ENCODE measurements at regions not wholly inside any gene's neighbourhood (a gene's known extent, or its start where the extent isn't known, plus 50 kb on each side); places are given as distances from the start of the nearest gene placed in this dataset.
"Not testable (repeated sequence)": the region's sequence is repeated elsewhere in the genome, so short reads cannot be mapped to it uniquely, and the experiment has no call there.

DNA sequence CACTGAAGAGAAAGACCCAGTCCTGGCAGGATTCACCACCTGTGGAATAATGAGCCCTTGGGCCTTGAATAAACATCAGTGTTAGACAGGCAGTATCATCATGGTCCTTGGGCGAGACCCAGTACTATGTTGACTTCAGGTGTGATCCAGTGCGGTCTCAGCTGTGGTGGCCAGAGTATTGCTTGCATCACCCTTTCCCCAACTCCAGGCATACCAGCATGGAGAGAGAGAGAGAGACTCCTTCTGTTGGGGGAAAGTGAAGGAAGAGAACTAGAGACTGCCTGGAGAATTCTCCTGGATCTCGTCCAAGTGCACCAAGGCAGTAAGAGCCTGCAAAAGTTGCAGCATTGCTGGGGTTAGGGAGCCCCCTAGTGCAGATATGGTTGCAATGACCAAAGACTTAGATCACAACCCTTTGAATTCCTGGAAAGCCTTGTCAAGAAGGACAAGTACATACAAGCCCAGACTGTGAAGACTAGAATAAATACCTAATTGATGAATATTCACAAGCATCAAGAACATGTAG is 61.1 kb upstream of the VAMP7 start:
- H3K4me1 ChIP-seq (ENCODE audit: control insufficient read depth in 3 of 3, insufficient read depth in 2 of 3, low read depth in 1 of 3, low read length in 2 of 3), result no peaks in the 10 kb centered on the region
- no peaks in the 10 kb centered on the region for H3K27me3 ChIP-seq (ENCODE audit: control insufficient read depth in 3 of 3, insufficient read depth in 3 of 3, low read length in 3 of 3)
- 54 to 66% (median 63%) methylated on average over 3 of the region's 3 CpGs for WGBS, 3 donors
- no peak for FAIRE-seq
- no peak overlapping the region for H3K4me3 ChIP-seq (ENCODE audit: low read depth in 1 of 3, low read length in 3 of 3)
- H3K9me3 ChIP-seq (ENCODE audit: control insufficient read depth in 2 of 2, insufficient read depth in 1 of 2, low read depth in 1 of 2, low read length in 1 of 2), result peaks cover 0 to 3% of the 10 kb centered on the region in 2 donors
- peak; percentile 73 to 75 for DNase-seq
- no peaks in the 10 kb centered on the region for H3K36me3 ChIP-seq (ENCODE audit: control insufficient read depth in 3 of 3, insufficient read depth in 2 of 3, low read depth in 1 of 3, low read length in 3 of 3)
- H3K27ac ChIP-seq (ENCODE audit: low read depth in 1 of 3, low read length in 2 of 3), result no peak overlapping the region

DNA sequence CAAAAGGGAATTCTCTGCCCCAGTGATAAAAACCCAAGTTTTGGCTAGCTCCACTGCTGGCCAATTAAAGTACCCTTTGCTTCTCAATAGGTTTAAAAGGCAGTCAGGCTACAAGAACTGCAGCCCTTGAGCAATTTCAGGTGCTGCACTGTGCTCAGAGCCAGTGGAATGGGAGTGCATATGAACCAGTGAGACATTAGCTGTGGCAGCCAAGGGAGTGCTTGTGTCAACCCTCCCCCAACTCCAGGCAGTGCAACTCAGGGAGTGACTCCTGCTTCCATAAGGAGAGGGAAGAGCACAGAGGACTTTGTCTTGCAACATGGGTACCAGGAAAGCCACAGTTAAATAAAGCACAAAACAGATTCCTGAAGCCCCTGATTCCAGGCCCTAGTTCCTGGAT is 61.6 kb upstream of the VAMP7 start:
- DNase-seq, result no peak

DNA sequence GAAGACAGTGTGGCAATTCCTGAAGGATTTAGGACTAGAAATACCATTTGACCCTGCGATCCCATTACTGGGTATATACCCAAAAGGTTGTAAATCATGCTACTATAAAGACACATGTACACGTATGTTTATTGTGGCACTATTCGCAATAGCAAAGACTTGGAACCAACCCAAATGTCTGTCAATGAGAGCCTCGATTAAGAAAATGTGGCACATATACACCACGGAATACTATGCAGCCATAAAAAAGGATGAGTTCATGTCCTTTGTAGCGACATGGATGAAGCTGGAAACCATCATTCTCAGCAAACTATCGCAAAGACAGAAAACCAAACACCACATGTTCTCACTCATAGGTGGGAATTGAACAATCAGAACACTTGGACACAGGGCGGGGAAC is 66.8 kb upstream of the VAMP7 start:
- 88 to 90% (median 88%) methylated on average over 8 of the region's 8 CpGs for WGBS, 3 donors
- H3K27me3 ChIP-seq (ENCODE audit: control insufficient read depth in 3 of 3, insufficient read depth in 3 of 3, low read length in 3 of 3), result not testable (repeated sequence)

More for the DNA sequence above, 61.6 kb upstream of the VAMP7 start:
- H3K27ac ChIP-seq (ENCODE audit: low read depth in 1 of 3, low read length in 2 of 3), result no peak overlapping the region
- no peaks in the 10 kb centered on the region for H3K27me3 ChIP-seq (ENCODE audit: control insufficient read depth in 3 of 3, insufficient read depth in 3 of 3, low read length in 3 of 3)
- H3K9me3 ChIP-seq (ENCODE audit: control insufficient read depth in 2 of 2, insufficient read depth in 1 of 2, low read depth in 1 of 2, low read length in 1 of 2), result peaks cover 0 to 3% of the 10 kb centered on the region in 2 donors
- H3K4me1 ChIP-seq (ENCODE audit: control insufficient read depth in 3 of 3, insufficient read depth in 2 of 3, low read depth in 1 of 3, low read length in 2 of 3), result no peaks in the 10 kb centered on the region
- no peak overlapping the region for H3K4me3 ChIP-seq (ENCODE audit: low read depth in 1 of 3, low read length in 3 of 3)
- H3K36me3 ChIP-seq (ENCODE audit: control insufficient read depth in 3 of 3, insufficient read depth in 2 of 3, low read depth in 1 of 3, low read length in 3 of 3), result no peaks in the 10 kb centered on the region
- no peak for FAIRE-seq

DNA sequence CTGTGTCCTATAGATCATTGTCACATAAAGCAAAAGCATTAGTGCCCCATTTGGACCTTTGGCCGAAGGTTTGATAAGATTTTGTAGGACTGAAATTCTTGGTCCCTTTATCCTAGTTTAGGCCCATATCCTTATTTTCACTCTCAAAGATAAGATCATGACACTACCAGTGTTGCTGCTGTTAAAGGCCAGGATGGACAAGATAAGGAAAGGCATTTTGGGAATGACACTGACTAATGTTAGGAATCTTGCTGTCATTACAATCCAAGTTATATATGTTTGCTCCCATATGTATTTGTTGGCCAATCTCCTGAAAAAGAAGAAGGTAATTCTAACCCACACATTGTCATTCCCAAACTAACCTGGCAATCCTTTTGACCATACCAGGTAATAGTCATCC is 101.3 kb upstream of the VAMP7 start:
- no peak for DNase-seq
- no peak for FAIRE-seq
- Histone ChIP-seq H3K9me3 (ENCODE audit: control insufficient read depth in 2 of 2, insufficient read depth in 1 of 2, low read depth in 1 of 2, low read length in 1 of 2) (no peaks in the 10 kb centered on the region), H3K4me3 (ENCODE audit: low read depth in 1 of 3, low read length in 3 of 3) (no peak overlapping the region), H3K27me3 (ENCODE audit: control insufficient read depth in 3 of 3, insufficient read depth in 3 of 3, low read length in 3 of 3) (no peaks in the 10 kb centered on the region), H3K4me1 (ENCODE audit: control insufficient read depth in 3 of 3, insufficient read depth in 2 of 3, low read depth in 1 of 3, low read length in 2 of 3) (no peaks in the 10 kb centered on the region), H3K27ac (ENCODE audit: low read depth in 1 of 3, low read length in 2 of 3) (no peak overlapping the region), H3K36me3 (ENCODE audit: control insufficient read depth in 3 of 3, insufficient read depth in 2 of 3, low read depth in 1 of 3, low read length in 3 of 3) (no peaks in the 10 kb centered on the region)
- 33 to 63% (median 53%) methylated on average over 1 of the region's 1 CpG for WGBS, 3 donors

More for the DNA sequence above, 66.8 kb upstream of the VAMP7 start:
- not testable (repeated sequence) for H3K36me3 ChIP-seq (ENCODE audit: control insufficient read depth in 3 of 3, insufficient read depth in 2 of 3, low read depth in 1 of 3, low read length in 3 of 3); H3K4me3 ChIP-seq (ENCODE audit: low read depth in 1 of 3, low read length in 3 of 3); H3K27ac ChIP-seq (ENCODE audit: low read depth in 1 of 3, low read length in 2 of 3); DNase-seq; H3K9me3 ChIP-seq (ENCODE audit: control insufficient read depth in 2 of 2, insufficient read depth in 1 of 2, low read depth in 1 of 2, low read length in 1 of 2); H3K4me1 ChIP-seq (ENCODE audit: control insufficient read depth in 3 of 3, insufficient read depth in 2 of 3, low read depth in 1 of 3, low read length in 2 of 3); FAIRE-seq

DNA sequence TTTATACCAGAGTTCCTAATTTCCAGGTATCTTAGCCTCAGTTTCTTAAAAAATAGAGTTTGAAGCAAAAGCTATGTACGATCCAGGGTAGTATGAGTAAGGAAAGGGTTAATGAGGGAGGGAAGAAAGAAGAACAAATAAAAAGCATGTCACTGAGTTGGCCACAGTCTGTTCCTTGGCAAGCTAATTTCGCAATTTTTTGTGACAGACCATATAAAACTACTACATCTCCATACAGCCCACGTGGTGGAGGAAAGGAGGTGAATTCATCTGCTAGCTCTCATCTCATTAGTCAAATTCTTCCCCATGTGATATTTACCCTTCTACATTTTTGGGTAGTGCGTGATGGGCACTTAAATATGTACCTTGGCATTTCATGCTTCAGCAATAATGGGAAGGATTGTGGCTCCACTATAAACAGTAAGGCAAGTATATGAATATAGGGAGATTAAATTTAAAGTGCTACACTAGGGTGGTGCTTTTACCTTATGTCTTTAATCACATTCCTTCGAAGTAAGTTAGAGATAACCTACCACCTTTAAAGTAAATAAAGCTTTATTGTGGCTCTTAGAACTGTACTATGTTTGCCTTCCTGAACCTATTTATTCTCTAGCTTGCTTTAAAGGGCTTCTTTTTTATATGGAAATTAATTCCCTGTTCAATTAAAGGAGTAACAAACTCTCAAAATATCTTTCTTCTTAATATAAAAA is 102.1 kb upstream of the VAMP7 start:
- H3K9me3 ChIP-seq (ENCODE audit: control insufficient read depth in 2 of 2, insufficient read depth in 1 of 2, low read depth in 1 of 2, low read length in 1 of 2), result no peaks in the 10 kb centered on the region
- FAIRE-seq, result no peak
- WGBS, 3 donors, result 36 to 41% (median 36%) methylated on average over 5 of the region's 5 CpGs
- H3K27ac ChIP-seq (ENCODE audit: low read depth in 1 of 3, low read length in 2 of 3), result no peak overlapping the region
- peak in 1 of 2 donors; percentile 6 for DNase-seq
- no peaks in the 10 kb centered on the region for H3K4me1 ChIP-seq (ENCODE audit: control insufficient read depth in 3 of 3, insufficient read depth in 2 of 3, low read depth in 1 of 3, low read length in 2 of 3)
- peaks cover 0 to 2% (median 0%) of the 10 kb centered on the region in 3 donors for H3K36me3 ChIP-seq (ENCODE audit: control insufficient read depth in 3 of 3, insufficient read depth in 2 of 3, low read depth in 1 of 3, low read length in 3 of 3)
- no peaks in the 10 kb centered on the region for H3K27me3 ChIP-seq (ENCODE audit: control insufficient read depth in 3 of 3, insufficient read depth in 3 of 3, low read length in 3 of 3)
- no peak overlapping the region for H3K4me3 ChIP-seq (ENCODE audit: low read depth in 1 of 3, low read length in 3 of 3)

DNA sequence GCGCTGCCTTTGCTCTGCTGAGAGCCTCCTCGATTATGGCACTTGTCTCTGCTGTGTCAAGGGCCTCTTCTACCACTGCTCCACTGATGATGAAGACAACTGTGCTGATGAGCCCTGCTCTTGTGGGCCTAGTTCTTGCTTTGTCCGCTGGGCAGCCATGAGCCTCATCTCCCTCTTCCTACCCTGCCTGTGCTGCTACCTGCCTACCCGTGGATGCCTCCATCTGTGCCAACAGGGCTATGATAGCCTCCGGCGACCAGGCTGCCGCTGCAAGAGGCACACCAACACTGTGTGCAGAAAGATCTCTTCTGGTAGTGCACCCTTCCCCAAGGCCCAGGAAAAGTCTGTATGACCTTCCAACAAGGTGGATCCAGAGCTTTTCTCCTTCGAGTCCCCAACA is 106.8 kb upstream of the VAMP7 start:
- Histone ChIP-seq H3K9me3 (ENCODE audit: control insufficient read depth in 2 of 2, insufficient read depth in 1 of 2, low read depth in 1 of 2, low read length in 1 of 2) (no peaks in the 10 kb centered on the region), H3K4me1 (ENCODE audit: control insufficient read depth in 3 of 3, insufficient read depth in 2 of 3, low read depth in 1 of 3, low read length in 2 of 3) (no peaks in the 10 kb centered on the region), H3K36me3 (ENCODE audit: control insufficient read depth in 3 of 3, insufficient read depth in 2 of 3, low read depth in 1 of 3, low read length in 3 of 3) (peaks cover 0 to 5% (median 0%) of the 10 kb centered on the region in 3 donors), H3K27ac (ENCODE audit: low read depth in 1 of 3, low read length in 2 of 3) (no peak overlapping the region), H3K27me3 (ENCODE audit: control insufficient read depth in 3 of 3, insufficient read depth in 3 of 3, low read length in 3 of 3) (no peaks in the 10 kb centered on the region), H3K4me3 (ENCODE audit: low read depth in 1 of 3, low read length in 3 of 3) (no peak overlapping the region)
- no peak for FAIRE-seq
- no peak for DNase-seq
- WGBS, 3 donors, result 67 to 72% (median 71%) methylated on average over 8 of the region's 8 CpGs

DNA sequence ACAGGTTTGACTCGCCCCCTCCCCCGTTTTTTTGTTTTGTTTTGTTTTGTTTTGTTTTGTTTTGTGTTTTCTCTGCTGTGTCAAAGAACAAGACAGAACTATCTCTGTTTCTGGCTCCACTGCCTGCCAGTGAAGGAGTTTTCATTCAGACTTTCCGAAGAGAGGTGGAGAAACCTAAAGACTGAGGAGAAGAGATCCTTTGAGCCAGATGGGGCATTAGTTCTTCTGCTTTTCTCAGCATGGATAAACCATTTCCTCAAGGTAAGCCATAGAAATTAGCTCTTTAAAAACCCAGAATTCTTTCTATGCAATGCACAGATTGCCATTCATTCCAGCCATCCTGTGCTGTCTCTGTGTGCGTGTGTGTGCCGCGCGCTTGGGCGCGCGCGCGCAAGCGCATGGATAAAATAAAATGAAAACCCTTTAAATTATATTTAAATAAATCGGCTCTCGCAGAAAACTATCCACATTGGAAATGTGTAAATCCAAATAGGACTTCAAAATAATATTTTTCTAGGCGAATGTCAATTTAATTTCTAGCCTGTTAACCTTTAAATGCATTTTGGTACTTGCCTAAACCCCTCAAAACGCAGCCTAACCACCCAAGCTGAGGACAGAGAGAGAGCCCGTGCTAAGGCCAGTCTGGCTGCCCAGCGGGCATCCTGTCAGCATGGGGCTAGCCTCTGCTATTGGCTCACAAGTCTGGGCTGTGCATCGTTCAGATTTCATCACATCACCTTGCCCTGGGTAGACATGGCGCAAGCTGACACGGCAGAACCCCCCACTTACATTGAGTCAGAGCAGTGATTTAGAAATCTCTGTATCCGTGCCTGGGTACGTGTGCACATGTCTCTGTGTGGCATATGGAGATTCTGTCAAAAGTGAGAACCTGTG is 113.0 kb upstream of the VAMP7 start:
- H3K4me3 ChIP-seq (ENCODE audit: low read depth in 1 of 3, low read length in 3 of 3), result peak overlapping the region in 2 of 3 donors; percentile 3 to 51
- no peaks in the 10 kb centered on the region for H3K9me3 ChIP-seq (ENCODE audit: control insufficient read depth in 2 of 2, insufficient read depth in 1 of 2, low read depth in 1 of 2, low read length in 1 of 2)
- no peaks in the 10 kb centered on the region for H3K27me3 ChIP-seq (ENCODE audit: control insufficient read depth in 3 of 3, insufficient read depth in 3 of 3, low read length in 3 of 3)
- FAIRE-seq, result no peak
- H3K36me3 ChIP-seq (ENCODE audit: control insufficient read depth in 3 of 3, insufficient read depth in 2 of 3, low read depth in 1 of 3, low read length in 3 of 3), result no peaks in the 10 kb centered on the region
- WGBS, 3 donors, result 43 to 54% (median 47%) methylated on average over 24 of the region's 24 CpGs
- peak overlapping the region in 1 of 3 donors; percentile 34 for H3K27ac ChIP-seq (ENCODE audit: low read depth in 1 of 3, low read length in 2 of 3)
- DNase-seq, result peak in 1 of 2 donors; percentile 51
- no peaks in the 10 kb centered on the region for H3K4me1 ChIP-seq (ENCODE audit: control insufficient read depth in 3 of 3, insufficient read depth in 2 of 3, low read depth in 1 of 3, low read length in 2 of 3)

DNA sequence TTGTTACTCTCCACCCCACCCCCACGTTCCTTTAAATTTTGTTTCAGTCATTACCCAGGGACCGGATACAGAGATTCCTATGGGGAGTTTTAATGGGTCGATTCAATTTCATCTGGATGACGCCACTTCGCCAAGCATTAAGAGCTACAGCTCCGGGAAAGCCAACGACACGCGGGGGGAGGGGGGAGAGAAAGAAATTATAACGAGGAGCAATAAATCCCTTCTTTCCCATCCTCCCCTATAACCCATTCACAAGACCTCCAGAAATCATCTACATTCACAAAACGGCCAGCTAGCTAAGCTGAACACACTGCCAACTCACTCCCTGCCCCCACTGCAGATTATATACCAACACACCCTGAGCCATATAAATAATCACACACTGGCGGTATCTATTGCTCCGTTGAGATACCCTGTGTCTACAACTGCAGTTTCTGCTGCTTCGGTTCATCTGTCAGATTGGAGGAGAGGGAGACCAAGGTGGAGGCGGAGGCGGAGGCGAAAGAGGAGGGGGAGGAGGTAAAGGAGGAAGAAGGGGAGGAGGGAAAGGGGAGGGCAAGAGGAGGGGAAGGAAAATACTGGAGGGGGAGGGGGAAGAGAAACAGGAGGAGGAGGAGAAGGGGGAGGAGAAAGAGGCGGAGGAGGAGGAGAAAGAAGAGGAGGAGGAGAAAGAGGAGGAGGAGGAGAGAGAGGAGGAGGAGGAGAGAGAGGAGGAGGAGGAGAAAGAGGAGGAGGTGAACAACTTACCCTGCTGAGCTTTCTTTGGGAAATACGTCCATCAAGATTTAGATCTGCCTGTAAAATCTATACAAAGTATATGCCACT is 113.9 kb upstream of the VAMP7 start:
- peak overlapping the region in 2 of 3 donors; percentile 22 to 51 for H3K4me3 ChIP-seq (ENCODE audit: low read depth in 1 of 3, low read length in 3 of 3)
- DNase-seq (peak; percentile 82 to 90), FAIRE-seq (no peak)
- no peaks in the 10 kb centered on the region for H3K27me3 ChIP-seq (ENCODE audit: control insufficient read depth in 3 of 3, insufficient read depth in 3 of 3, low read length in 3 of 3)
- 26 to 34% (median 33%) methylated on average over 18 to 19 of the region's 19 CpGs for WGBS, 3 donors
- H3K27ac ChIP-seq (ENCODE audit: low read depth in 1 of 3, low read length in 2 of 3), result peak overlapping the region; percentile 15 to 79 (median 40)
- H3K36me3 ChIP-seq (ENCODE audit: control insufficient read depth in 3 of 3, insufficient read depth in 2 of 3, low read depth in 1 of 3, low read length in 3 of 3), result no peaks in the 10 kb centered on the region
- H3K4me1 ChIP-seq (ENCODE audit: control insufficient read depth in 3 of 3, insufficient read depth in 2 of 3, low read depth in 1 of 3, low read length in 2 of 3), result no peaks in the 10 kb centered on the region
- no peaks in the 10 kb centered on the region for H3K9me3 ChIP-seq (ENCODE audit: control insufficient read depth in 2 of 2, insufficient read depth in 1 of 2, low read depth in 1 of 2, low read length in 1 of 2)
